Thoracic aorta (tissue), 2 donors: ENCODE measurements at regions not wholly inside any gene's neighbourhood (a gene's known extent, or its start where the extent isn't known, plus 50 kb on each side); places are given as distances from the start of the nearest gene placed in this dataset.

Source experiments
- ATAC-seq: fragments of 150-250 bp; one replicate; pipeline ENCODE4 v1.8.0; 2017; ENCODE audit warnings: low read depth; ENCODE audit not compliant: insufficient number of reproducible peaks, low FRiP score
- DNase-seq: peaks from one replicate; pipeline ENCODE4 v3.0.0-alpha.2; 2020; ENCODE audit warnings: low spot score
- H3K27ac ChIP-seq, 2 donors: fragments of 200-600 bp; sonication (generic); 1 replicate in 1 of 2; 2 replicates in 1 of 2; pipeline ENCODE4 v1.5.1; 2016; ENCODE audit warnings: mild to moderate bottlenecking in 2 of 2, moderate library complexity in 2 of 2
- H3K27me3 ChIP-seq: fragments of 200-600 bp; sonication (generic); replicated peaks from 2 replicates; pipeline ENCODE4 v1.6.0; 2016; ENCODE audit warnings: mild to moderate bottlenecking; ENCODE audit not compliant: insufficient read depth
- H3K36me3 ChIP-seq: fragments of 200-600 bp; sonication (generic); one replicate; pipeline ENCODE4 v1.5.1; 2016
- H3K4me1 ChIP-seq, 2 donors: fragments of 200-600 bp; sonication (generic); 1 replicate in 1 of 2; 2 replicates in 1 of 2; pipeline versions ENCODE4 v1.5.1 to v1.6.0; 2016; ENCODE audit warnings: low read depth in 2 of 2, mild to moderate bottlenecking in 1 of 2; ENCODE audit not compliant: control insufficient read depth in 1 of 2
- H3K4me3 ChIP-seq: fragments of 200-600 bp; sonication (generic); 2 replicates; pipeline ENCODE4 v1.5.1; 2016; ENCODE audit warnings: mild to moderate bottlenecking
- H3K9me3 ChIP-seq: fragments of 200-600 bp; sonication (generic); 2 replicates; pipeline ENCODE4 v1.5.1; 2016
- TF ChIP-seq, protein P1 (sequence below): fragments of 200-600 bp; sonication (generic); IDR thresholded peaks from one replicate; pipeline ENCODE4 v1.5.1; 2019; ENCODE audit warnings: antibody characterized with exemption

- H3K4me3 ChIP-seq: no peak overlapping the region
- H3K4me1 ChIP-seq: no peaks in the 10 kb centered on the region
- H3K27ac ChIP-seq: no peak overlapping the region
- DNase-seq: no peak
- H3K36me3 ChIP-seq: no peaks in the 10 kb centered on the region
- TF ChIP-seq, protein P1, sequence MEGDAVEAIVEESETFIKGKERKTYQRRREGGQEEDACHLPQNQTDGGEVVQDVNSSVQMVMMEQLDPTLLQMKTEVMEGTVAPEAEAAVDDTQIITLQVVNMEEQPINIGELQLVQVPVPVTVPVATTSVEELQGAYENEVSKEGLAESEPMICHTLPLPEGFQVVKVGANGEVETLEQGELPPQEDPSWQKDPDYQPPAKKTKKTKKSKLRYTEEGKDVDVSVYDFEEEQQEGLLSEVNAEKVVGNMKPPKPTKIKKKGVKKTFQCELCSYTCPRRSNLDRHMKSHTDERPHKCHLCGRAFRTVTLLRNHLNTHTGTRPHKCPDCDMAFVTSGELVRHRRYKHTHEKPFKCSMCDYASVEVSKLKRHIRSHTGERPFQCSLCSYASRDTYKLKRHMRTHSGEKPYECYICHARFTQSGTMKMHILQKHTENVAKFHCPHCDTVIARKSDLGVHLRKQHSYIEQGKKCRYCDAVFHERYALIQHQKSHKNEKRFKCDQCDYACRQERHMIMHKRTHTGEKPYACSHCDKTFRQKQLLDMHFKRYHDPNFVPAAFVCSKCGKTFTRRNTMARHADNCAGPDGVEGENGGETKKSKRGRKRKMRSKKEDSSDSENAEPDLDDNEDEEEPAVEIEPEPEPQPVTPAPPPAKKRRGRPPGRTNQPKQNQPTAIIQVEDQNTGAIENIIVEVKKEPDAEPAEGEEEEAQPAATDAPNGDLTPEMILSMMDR: no peak
- no peak for ATAC-seq
- H3K9me3 ChIP-seq: no peaks in the 10 kb centered on the region
- no peaks in the 10 kb centered on the region for H3K27me3 ChIP-seq
Measured at GRCh38 chr10:24027107-24027506, 181.8 kb upstream of the KIAA1217 start.

- TF ChIP-seq, protein P1: no peak
- no peak overlapping the region for H3K4me3 ChIP-seq
- DNase-seq: no peak
- H3K27me3 ChIP-seq: no peaks in the 10 kb centered on the region
- H3K36me3 ChIP-seq: no peaks in the 10 kb centered on the region
- H3K27ac ChIP-seq: no peak overlapping the region
- H3K9me3 ChIP-seq: no peaks in the 10 kb centered on the region
- ATAC-seq: no peak
- H3K4me1 ChIP-seq: no peaks in the 10 kb centered on the region
Measured at GRCh38 chr10:24034571-24034970, 174.4 kb upstream of the KIAA1217 start.

- TF ChIP-seq, protein P1: no peak
- H3K36me3 ChIP-seq: no peaks in the 10 kb centered on the region
- no peaks in the 10 kb centered on the region for H3K9me3 ChIP-seq
- H3K4me3 ChIP-seq: no peak overlapping the region
- no peaks in the 10 kb centered on the region for H3K4me1 ChIP-seq
- ATAC-seq: no peak
- no peaks in the 10 kb centered on the region for H3K27me3 ChIP-seq
- no peak for DNase-seq
- H3K27ac ChIP-seq: no peak overlapping the region
Measured at GRCh38 chr10:24035761-24036160, 173.2 kb upstream of the KIAA1217 start.

- Histone ChIP-seq H3K27ac (no peak overlapping the region), H3K4me3 (no peak overlapping the region), H3K27me3 (no peaks in the 10 kb centered on the region), H3K4me1 (no peaks in the 10 kb centered on the region), H3K9me3 (no peaks in the 10 kb centered on the region), H3K36me3 (no peaks in the 10 kb centered on the region)
- TF ChIP-seq, protein P1: no peak
- no peak for ATAC-seq
- no peak for DNase-seq
Measured at GRCh38 chr10:24039315-24039714, 169.6 kb upstream of the KIAA1217 start.

DNA sequence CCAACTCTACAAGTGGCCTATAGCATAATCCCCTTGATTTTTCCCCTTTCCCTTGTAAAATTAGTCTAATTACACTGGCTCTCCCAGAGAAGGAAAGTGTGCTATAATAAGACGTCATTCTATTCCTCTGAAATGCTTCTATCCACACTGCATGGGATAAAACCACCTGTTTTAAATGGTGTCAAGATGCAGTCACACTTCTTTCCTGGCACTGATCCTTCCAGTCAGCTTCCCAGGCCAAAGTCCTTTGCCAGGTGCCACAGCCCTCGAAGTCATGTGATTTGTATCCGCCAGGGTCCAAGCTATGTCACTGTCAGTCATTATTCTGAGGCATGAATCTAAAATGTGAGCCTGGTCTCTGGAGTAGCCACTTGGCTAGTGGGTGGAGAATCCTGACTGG lies 169.0 kb upstream of the KIAA1217 start:
- no peak overlapping the region for H3K27ac ChIP-seq
- no peak overlapping the region for H3K4me3 ChIP-seq
- TF ChIP-seq, protein P1: no peak
- DNase-seq: no peak
- no peaks in the 10 kb centered on the region for H3K27me3 ChIP-seq
- no peak for ATAC-seq
- no peaks in the 10 kb centered on the region for H3K36me3 ChIP-seq
- H3K9me3 ChIP-seq: no peaks in the 10 kb centered on the region
- H3K4me1 ChIP-seq: no peaks in the 10 kb centered on the region
